Vagina (tissue), 2 donors: ENCODE measurements at regions not wholly inside any gene's neighbourhood (a gene's known extent, or its start where the extent isn't known, plus 50 kb on each side); places are given as distances from the start of the nearest gene placed in this dataset.

Source experiments
- DNase-seq, 2 donors: peaks; one replicate each; pipeline ENCODE4 v3.0.0-alpha.2; 2017; ENCODE audit errors: extremely low spot score in 2 of 2
- H3K27ac ChIP-seq: fragments of 200-600 bp; sonication (generic); one replicate; pipeline ENCODE4 v1.5.1; 2019
- H3K27me3 ChIP-seq: fragments of 200-600 bp; sonication (generic); one replicate; pipeline ENCODE4 v1.5.1; 2019
- H3K36me3 ChIP-seq, 2 donors: fragments of 200-600 bp; sonication (generic); one replicate each; pipeline ENCODE4 v1.5.1; 2017 to 2019
- H3K4me1 ChIP-seq: fragments of 200-600 bp; sonication (generic); one replicate; pipeline ENCODE4 v1.5.1; 2019
- H3K4me3 ChIP-seq, 2 donors: fragments of 200-600 bp; sonication (generic); 1 replicate in 1 of 2; 2 replicates in 1 of 2; pipeline ENCODE4 v1.5.1; 2016 to 2019
- H3K9me3 ChIP-seq: fragments of 200-600 bp; sonication (generic); one replicate; pipeline ENCODE4 v1.5.1; 2019
- POLR2A ChIP-seq, 2 donors: fragments of 450-650 bp; IDR thresholded peaks; one replicate each; pipeline ENCODE4 v1.6.1; 2017; ENCODE audit warnings: antibody characterized with exemption in 2 of 2, mild to moderate bottlenecking in 2 of 2, moderate library complexity in 2 of 2
- POLR2AphosphoS5 ChIP-seq, 2 donors: sonication (generic); formaldehyde crosslinking; IDR thresholded peaks; one replicate each; pipeline ENCODE4 v1.9.0; 2017; ENCODE audit warnings: antibody characterized with exemption in 2 of 2, mild to moderate bottlenecking in 2 of 2, low read depth in 1 of 2; ENCODE audit not compliant: insufficient read depth in 1 of 2
- intact Hi-C: fragments of 100-400 bp; cut with DNase I; formaldehyde crosslinking; loops from one replicate; pipeline ENCODE4 v1.15.1; 2023
- TF ChIP-seq, protein P1 (sequence below), 3 experiments: fragments of 450-650 bp in 2 of 3; fragments of 200-600 bp in 1 of 3; sonication (generic) in 1 of 3; IDR thresholded peaks; one replicate each; pipeline ENCODE4 v1.5.1; 2017 to 2019; ENCODE audit warnings: antibody characterized with exemption in 3 of 3, mild to moderate bottlenecking in 2 of 3, moderate library complexity in 2 of 3

- Histone ChIP-seq H3K27ac (no peak overlapping the region), H3K36me3 (no peaks in the 10 kb centered on the region), H3K4me3 (no peak overlapping the region), H3K4me1 (no peaks in the 10 kb centered on the region), H3K9me3 (no peaks in the 10 kb centered on the region), H3K27me3 (no peaks in the 10 kb centered on the region)
- TF ChIP-seq, protein P1, sequence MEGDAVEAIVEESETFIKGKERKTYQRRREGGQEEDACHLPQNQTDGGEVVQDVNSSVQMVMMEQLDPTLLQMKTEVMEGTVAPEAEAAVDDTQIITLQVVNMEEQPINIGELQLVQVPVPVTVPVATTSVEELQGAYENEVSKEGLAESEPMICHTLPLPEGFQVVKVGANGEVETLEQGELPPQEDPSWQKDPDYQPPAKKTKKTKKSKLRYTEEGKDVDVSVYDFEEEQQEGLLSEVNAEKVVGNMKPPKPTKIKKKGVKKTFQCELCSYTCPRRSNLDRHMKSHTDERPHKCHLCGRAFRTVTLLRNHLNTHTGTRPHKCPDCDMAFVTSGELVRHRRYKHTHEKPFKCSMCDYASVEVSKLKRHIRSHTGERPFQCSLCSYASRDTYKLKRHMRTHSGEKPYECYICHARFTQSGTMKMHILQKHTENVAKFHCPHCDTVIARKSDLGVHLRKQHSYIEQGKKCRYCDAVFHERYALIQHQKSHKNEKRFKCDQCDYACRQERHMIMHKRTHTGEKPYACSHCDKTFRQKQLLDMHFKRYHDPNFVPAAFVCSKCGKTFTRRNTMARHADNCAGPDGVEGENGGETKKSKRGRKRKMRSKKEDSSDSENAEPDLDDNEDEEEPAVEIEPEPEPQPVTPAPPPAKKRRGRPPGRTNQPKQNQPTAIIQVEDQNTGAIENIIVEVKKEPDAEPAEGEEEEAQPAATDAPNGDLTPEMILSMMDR (IDR thresholded peaks at IDR 0.05), result no peak
- TF ChIP-seq POLR2A (IDR thresholded peaks at IDR 0.05) (no peak), POLR2AphosphoS5 (IDR thresholded peaks at IDR 0.05; ENCODE audit: insufficient read depth in 1 of 2, low read depth in 1 of 2) (no peak)
- intact Hi-C loops, result no loop called here
- DNase-seq, result no peak
Measured at GRCh38 chr2:41417511-41417910, 630.3 kb upstream of the PKDCC start.

GRCh38 chr2:41420219-41420618 lies 627.6 kb upstream of the PKDCC start:
- no peak overlapping the region for H3K27ac ChIP-seq
- H3K27me3 ChIP-seq, result no peaks in the 10 kb centered on the region
- no peaks in the 10 kb centered on the region for H3K4me1 ChIP-seq
- no peak for TF ChIP-seq POLR2A (IDR thresholded peaks at IDR 0.05)
- TF ChIP-seq, protein P1 (IDR thresholded peaks at IDR 0.05), result no peak
- TF ChIP-seq POLR2AphosphoS5 (IDR thresholded peaks at IDR 0.05; ENCODE audit: insufficient read depth in 1 of 2, low read depth in 1 of 2), result no peak
- H3K4me3 ChIP-seq, result no peak overlapping the region
- no peak for DNase-seq
- H3K36me3 ChIP-seq, result no peaks in the 10 kb centered on the region
- intact Hi-C loops, result no loop called here
- H3K9me3 ChIP-seq, result no peaks in the 10 kb centered on the region

DNA sequence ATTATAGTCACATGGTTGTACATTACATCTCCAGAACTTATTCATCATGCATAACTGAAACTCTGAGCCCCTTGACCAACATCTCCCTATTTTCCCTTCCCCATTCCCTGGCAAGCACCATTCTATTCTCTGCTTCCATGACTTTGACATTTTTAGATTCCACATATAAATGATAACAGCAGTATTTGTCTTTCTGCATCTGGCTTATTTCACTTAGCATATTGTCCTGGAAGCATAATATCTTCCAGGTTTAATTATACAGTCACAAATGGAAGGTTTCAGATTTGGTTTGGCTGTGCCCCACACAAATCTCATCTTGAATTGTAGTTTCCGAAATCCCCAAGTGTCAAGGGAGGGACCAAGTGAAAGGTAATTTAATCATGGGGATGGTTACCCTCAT lies 626.9 kb upstream of the PKDCC start:
- Histone ChIP-seq H3K27ac (no peak overlapping the region), H3K27me3 (no peaks in the 10 kb centered on the region), H3K4me1 (no peaks in the 10 kb centered on the region), H3K4me3 (no peak overlapping the region), H3K36me3 (no peaks in the 10 kb centered on the region), H3K9me3 (no peaks in the 10 kb centered on the region)
- no peak for DNase-seq
- TF ChIP-seq, protein P1 (IDR thresholded peaks at IDR 0.05), result no peak
- TF ChIP-seq POLR2AphosphoS5 (IDR thresholded peaks at IDR 0.05; ENCODE audit: insufficient read depth in 1 of 2, low read depth in 1 of 2), result no peak
- TF ChIP-seq POLR2A (IDR thresholded peaks at IDR 0.05), result no peak
- intact Hi-C loops, result no loop called here

GRCh38 chr2:41431756-41432155 lies 616.1 kb upstream of the PKDCC start:
- Histone ChIP-seq H3K27ac (no peak overlapping the region), H3K4me3 (no peak overlapping the region), H3K4me1 (no peaks in the 10 kb centered on the region), H3K9me3 (no peaks in the 10 kb centered on the region), H3K27me3 (no peaks in the 10 kb centered on the region), H3K36me3 (no peaks in the 10 kb centered on the region)
- TF ChIP-seq POLR2AphosphoS5 (IDR thresholded peaks at IDR 0.05; ENCODE audit: insufficient read depth in 1 of 2, low read depth in 1 of 2), result no peak
- no peak for TF ChIP-seq POLR2A (IDR thresholded peaks at IDR 0.05)
- TF ChIP-seq, protein P1 (IDR thresholded peaks at IDR 0.05), result no peak
- intact Hi-C loops, result no loop called here
- no peak for DNase-seq

GRCh38 chr2:41432459-41432858 lies 615.4 kb upstream of the PKDCC start:
- intact Hi-C loops, result no loop called here

More at GRCh38 chr2:41432459-41432858, 615.4 kb upstream of the PKDCC start:
- DNase-seq, result no peak
- no peaks in the 10 kb centered on the region for H3K9me3 ChIP-seq
- H3K36me3 ChIP-seq, result no peaks in the 10 kb centered on the region
- H3K4me3 ChIP-seq, result no peak overlapping the region
- TF ChIP-seq, protein P1 (IDR thresholded peaks at IDR 0.05), result no peak
- TF ChIP-seq POLR2A (IDR thresholded peaks at IDR 0.05), result no peak
- H3K27me3 ChIP-seq, result no peaks in the 10 kb centered on the region
- H3K4me1 ChIP-seq, result no peaks in the 10 kb centered on the region
- H3K27ac ChIP-seq, result no peak overlapping the region
